Endodermal cell (in vitro differentiated cells): ENCODE measurements at regions not wholly inside any gene's neighbourhood (a gene's known extent, or its start where the extent isn't known, plus 50 kb on each side); places are given as distances from the start of the nearest gene placed in this dataset.

Source experiments
- DNase-seq: peaks from one replicate; pipeline ENCODE4 v3.0.0-alpha.2; 2017
- H3K27ac ChIP-seq: 2 replicates; pipeline ENCODE4 v1.5.1; 2013; ENCODE audit warnings: mild to moderate bottlenecking, low read depth, low read length, moderate library complexity
- H3K27me3 ChIP-seq: 2 replicates; pipeline ENCODE4 v1.6.1; 2013; ENCODE audit warnings: mild to moderate bottlenecking, low read length, moderate library complexity; ENCODE audit not compliant: insufficient read depth, control insufficient read depth, poor library complexity, severe bottlenecking
- H3K36me3 ChIP-seq: 2 replicates; pipeline ENCODE4 v1.7.0; 2013; ENCODE audit warnings: mild to moderate bottlenecking, low read length, moderate library complexity; ENCODE audit not compliant: control insufficient read depth, insufficient read depth
- H3K4me1 ChIP-seq: one replicate; pipeline ENCODE4 v1.7.0; 2013; ENCODE audit warnings: low read length; ENCODE audit not compliant: control insufficient read depth, insufficient read depth
- H3K4me3 ChIP-seq: 2 replicates; pipeline ENCODE4 v1.5.1; 2013; ENCODE audit warnings: mild to moderate bottlenecking, low read length, moderate library complexity
- H3K9ac ChIP-seq: 2 replicates; pipeline ENCODE4 v1.6.1; 2013; ENCODE audit warnings: mild to moderate bottlenecking, low read length, moderate library complexity; ENCODE audit not compliant: poor library complexity, severe bottlenecking; ENCODE audit errors: extremely low read depth
- H3K9me3 ChIP-seq: 2 replicates; pipeline ENCODE4 v1.6.1; 2013; ENCODE audit warnings: mild to moderate bottlenecking, low read length, moderate library complexity; ENCODE audit not compliant: control insufficient read depth
- H3K27ac Mint-ChIP-seq: 2 replicates; pipeline ENCODE4 v1.8.0; 2020; ENCODE audit warnings: mixed read lengths
- H3K27me3 Mint-ChIP-seq: 2 replicates; pipeline ENCODE4 v1.8.0; 2021; ENCODE audit warnings: mild to moderate bottlenecking, mixed read lengths; ENCODE audit not compliant: insufficient read depth
- H3K36me3 Mint-ChIP-seq: 2 replicates; pipeline ENCODE4 v1.8.0; 2020; ENCODE audit warnings: low read depth, mixed read lengths
- H3K4me1 Mint-ChIP-seq: 2 replicates; pipeline ENCODE4 v1.8.0; 2020; ENCODE audit warnings: mixed read lengths
- H3K4me3 Mint-ChIP-seq: 2 replicates; pipeline ENCODE4 v1.8.0; 2020; ENCODE audit warnings: mild to moderate bottlenecking, moderate library complexity, mixed read lengths
- H3K9me3 Mint-ChIP-seq: 2 replicates; pipeline ENCODE4 v1.8.0; 2020; ENCODE audit warnings: mild to moderate bottlenecking, mixed read lengths
- CTCF ChIP-seq: fragments of 200-600 bp; sonication (generic); conservative IDR thresholded peaks from 2 replicates; pipeline ENCODE4 v1.5.0; 2021; ENCODE audit warnings: antibody characterized with exemption, mild to moderate bottlenecking
- WGBS, 2 experiments: methylation state at CpG; one replicate each; pipeline versions ENCODE4 v1.1.5 to v1.1.7; 2013; ENCODE audit warnings: missing lambda C conversion rate in 2 of 2, mixed read lengths in 1 of 2; ENCODE audit not compliant: insufficient coverage in 1 of 2, insufficient read length in 1 of 2; 5-methylcytosine and 5-hydroxymethylcytosine counted together

GRCh38 chrX:42378857-42379256, 399.1 kb downstream of the PPP1R2C start:
- WGBS, 2 experiments: 100% methylated on average over 1 of the region's 1 CpG; no CpG with 5 or more reads in 1 of the 2 experiments
- Mint-ChIP-seq H3K4me1 (peaks cover 3% of the 10 kb centered on the region), H3K9me3 (peaks cover 22% of the 10 kb centered on the region)

GRCh38 chrX:42375086-42375485, 402.9 kb downstream of the PPP1R2C start:
- Mint-ChIP-seq H3K36me3 (no peaks in the 10 kb centered on the region), H3K9me3 (peaks cover 3% of the 10 kb centered on the region), H3K4me1 (peaks cover 3% of the 10 kb centered on the region), H3K27ac (no peak overlapping the region), H3K4me3 (no peak overlapping the region), H3K27me3 (no peaks in the 10 kb centered on the region)
- no peak overlapping the region for H3K27ac ChIP-seq
- no peak for TF ChIP-seq CTCF
- no peaks in the 10 kb centered on the region for H3K27me3 ChIP-seq
- H3K4me3 ChIP-seq: no peak overlapping the region
- H3K36me3 ChIP-seq: no peaks in the 10 kb centered on the region
- H3K9me3 ChIP-seq: no peaks in the 10 kb centered on the region
- 85% methylated on average over 7 of the region's 7 CpGs; no CpG with 5 or more reads in 1 of the 2 experiments for WGBS, 2 experiments
- DNase-seq: no peak
- H3K9ac ChIP-seq: no peak overlapping the region
- H3K4me1 ChIP-seq: no peaks in the 10 kb centered on the region

More at GRCh38 chrX:42378857-42379256, 399.1 kb downstream of the PPP1R2C start:
- Histone ChIP-seq H3K4me1 (no peaks in the 10 kb centered on the region), H3K27ac (no peak overlapping the region), H3K4me3 (no peak overlapping the region), H3K9ac (no peak overlapping the region), H3K36me3 (no peaks in the 10 kb centered on the region), H3K27me3 (no peaks in the 10 kb centered on the region), H3K9me3 (no peaks in the 10 kb centered on the region)
- no peak overlapping the region for H3K27ac Mint-ChIP-seq
- no peaks in the 10 kb centered on the region for H3K36me3 Mint-ChIP-seq
- no peak for DNase-seq
- no peak overlapping the region for H3K4me3 Mint-ChIP-seq
- no peaks in the 10 kb centered on the region for H3K27me3 Mint-ChIP-seq
- TF ChIP-seq CTCF: no peak

- no peak overlapping the region for H3K4me3 ChIP-seq
- H3K4me1 ChIP-seq: no peaks in the 10 kb centered on the region
- Mint-ChIP-seq H3K27ac (no peak overlapping the region), H3K36me3 (no peaks in the 10 kb centered on the region), H3K4me3 (no peak overlapping the region), H3K27me3 (no peaks in the 10 kb centered on the region), H3K4me1 (no peaks in the 10 kb centered on the region), H3K9me3 (peaks cover 4% of the 10 kb centered on the region)
- no peak for TF ChIP-seq CTCF
- no peaks in the 10 kb centered on the region for H3K36me3 ChIP-seq
- WGBS, 2 experiments: 86% methylated on average over 1 of the region's 2 CpGs; no CpG with 5 or more reads in 1 of the 2 experiments
- H3K9ac ChIP-seq: no peak overlapping the region
- no peaks in the 10 kb centered on the region for H3K9me3 ChIP-seq
- H3K27me3 ChIP-seq: no peaks in the 10 kb centered on the region
- H3K27ac ChIP-seq: no peak overlapping the region
- no peak for DNase-seq
Measured at GRCh38 chrX:42366181-42366580, 411.8 kb downstream of the PPP1R2C start.
